ENCODE measurements at regions not wholly inside any gene's neighbourhood (a gene's known extent, or its start where the extent isn't known, plus 50 kb on each side); places are given as distances from the start of the nearest gene placed in this dataset.

- Mint-ChIP-seq H3K36me3 (ENCODE audit: unreplicated experiment) (peaks cover 4% of the 10 kb centered on the region), H3K27me3 (ENCODE audit: unreplicated experiment) (peaks cover 2% of the 10 kb centered on the region), H3K4me1 (ENCODE audit: low read depth, unreplicated experiment) (peaks cover 2% of the 10 kb centered on the region), H3K27ac (ENCODE audit: unreplicated experiment) (no peak overlapping the region), H3K4me3 (ENCODE audit: unreplicated experiment) (no peak overlapping the region), H3K9me3 (ENCODE audit: unreplicated experiment) (peaks cover 6% of the 10 kb centered on the region)
- no peak for TF ChIP-seq CTCF (IDR thresholded peaks at IDR 0.05; ENCODE audit: partially characterized antibody, unreplicated experiment)
- DNase-seq: peak; percentile 10
Observed at GRCh38 chr2:239581352-239581901, 180.6 kb upstream of the HDAC4 start.

- Mint-ChIP-seq H3K4me1 (ENCODE audit: low read depth, unreplicated experiment) (peaks cover 2% of the 10 kb centered on the region), H3K27me3 (ENCODE audit: unreplicated experiment) (peaks cover 2% of the 10 kb centered on the region), H3K9me3 (ENCODE audit: unreplicated experiment) (peaks cover 6% of the 10 kb centered on the region), H3K27ac (ENCODE audit: unreplicated experiment) (no peak overlapping the region), H3K36me3 (ENCODE audit: unreplicated experiment) (peaks cover 4% of the 10 kb centered on the region), H3K4me3 (ENCODE audit: unreplicated experiment) (no peak overlapping the region)
- no peak for DNase-seq
- TF ChIP-seq CTCF (IDR thresholded peaks at IDR 0.05; ENCODE audit: partially characterized antibody, unreplicated experiment): no peak
Observed at GRCh38 chr2:239580199-239580527, 179.3 kb upstream of the HDAC4 start.

GRCh38 chr2:239579524-239580198, 178.8 kb upstream of the HDAC4 start:
- Mint-ChIP-seq H3K27me3 (ENCODE audit: unreplicated experiment) (peaks cover 2% of the 10 kb centered on the region), H3K4me1 (ENCODE audit: low read depth, unreplicated experiment) (peaks cover 2% of the 10 kb centered on the region), H3K27ac (ENCODE audit: unreplicated experiment) (no peak overlapping the region), H3K4me3 (ENCODE audit: unreplicated experiment) (no peak overlapping the region), H3K9me3 (ENCODE audit: unreplicated experiment) (peaks cover 6% of the 10 kb centered on the region), H3K36me3 (ENCODE audit: unreplicated experiment) (peaks cover 4% of the 10 kb centered on the region)
- peak; percentile 19 for DNase-seq
- TF ChIP-seq CTCF (IDR thresholded peaks at IDR 0.05; ENCODE audit: partially characterized antibody, unreplicated experiment): no peak

- Mint-ChIP-seq H3K36me3 (ENCODE audit: unreplicated experiment) (peaks cover 4% of the 10 kb centered on the region), H3K4me3 (ENCODE audit: unreplicated experiment) (no peak overlapping the region), H3K9me3 (ENCODE audit: unreplicated experiment) (peaks cover 6% of the 10 kb centered on the region), H3K27me3 (ENCODE audit: unreplicated experiment) (peaks cover 2% of the 10 kb centered on the region), H3K27ac (ENCODE audit: unreplicated experiment) (no peak overlapping the region), H3K4me1 (ENCODE audit: low read depth, unreplicated experiment) (peaks cover 2% of the 10 kb centered on the region)
- no peak for DNase-seq
- no peak for TF ChIP-seq CTCF (IDR thresholded peaks at IDR 0.05; ENCODE audit: partially characterized antibody, unreplicated experiment)
Observed at GRCh38 chr2:239579081-239579480, 178.3 kb upstream of the HDAC4 start.

- H3K4me3 Mint-ChIP-seq (ENCODE audit: unreplicated experiment): no peak overlapping the region
- peaks cover 2% of the 10 kb centered on the region for H3K4me1 Mint-ChIP-seq (ENCODE audit: low read depth, unreplicated experiment)
- TF ChIP-seq CTCF (IDR thresholded peaks at IDR 0.05; ENCODE audit: partially characterized antibody, unreplicated experiment): no peak
- peaks cover 6% of the 10 kb centered on the region for H3K9me3 Mint-ChIP-seq (ENCODE audit: unreplicated experiment)
- peak; percentile 6 for DNase-seq
- H3K27me3 Mint-ChIP-seq (ENCODE audit: unreplicated experiment): peaks cover 2% of the 10 kb centered on the region
- peaks cover 4% of the 10 kb centered on the region for H3K36me3 Mint-ChIP-seq (ENCODE audit: unreplicated experiment)
- no peak overlapping the region for H3K27ac Mint-ChIP-seq (ENCODE audit: unreplicated experiment)
Observed at GRCh38 chr2:239578381-239578780, 177.6 kb upstream of the HDAC4 start.
